Endometrial microvascular endothelial cells (primary cell): ENCODE measurements at regions not wholly inside any gene's neighbourhood (a gene's known extent, or its start where the extent isn't known, plus 50 kb on each side); places are given as distances from the start of the nearest gene placed in this dataset.
"Not testable (repeated sequence)": the region's sequence is repeated elsewhere in the genome, so short reads cannot be mapped to it uniquely, and the experiment has no call there.

Source experiments
- in situ Hi-C: cut with HindIII; loops from 2 replicates; pipeline ENCODE4 v1.10.0; 2017; ENCODE audit warnings: low sequenced_read_pairs, low pct_unique_long_range_greater_than_20kb; ENCODE audit errors: inconsistent ontology term

DNA sequence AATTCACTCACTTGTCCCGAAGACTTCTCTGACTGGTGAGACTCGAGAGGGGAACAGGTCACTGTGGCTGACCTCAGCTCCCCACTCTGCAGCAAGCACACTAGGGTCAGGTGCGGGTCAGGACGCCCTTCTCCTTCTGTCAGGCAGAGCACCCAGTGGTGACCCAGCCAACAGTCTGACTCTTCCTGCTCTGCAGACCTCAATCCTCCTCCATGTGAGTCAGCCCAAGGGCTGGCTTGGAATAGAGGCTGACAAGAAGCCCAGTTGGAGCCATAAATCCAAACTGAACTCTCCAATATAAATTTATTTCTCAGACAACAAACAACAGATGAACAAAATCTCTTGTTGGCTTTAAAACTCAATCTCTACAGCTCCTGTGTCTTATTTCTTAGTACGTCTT is 253.1 kb downstream of the SH3BP4 start:
- in situ Hi-C loops, result no loop called here

DNA sequence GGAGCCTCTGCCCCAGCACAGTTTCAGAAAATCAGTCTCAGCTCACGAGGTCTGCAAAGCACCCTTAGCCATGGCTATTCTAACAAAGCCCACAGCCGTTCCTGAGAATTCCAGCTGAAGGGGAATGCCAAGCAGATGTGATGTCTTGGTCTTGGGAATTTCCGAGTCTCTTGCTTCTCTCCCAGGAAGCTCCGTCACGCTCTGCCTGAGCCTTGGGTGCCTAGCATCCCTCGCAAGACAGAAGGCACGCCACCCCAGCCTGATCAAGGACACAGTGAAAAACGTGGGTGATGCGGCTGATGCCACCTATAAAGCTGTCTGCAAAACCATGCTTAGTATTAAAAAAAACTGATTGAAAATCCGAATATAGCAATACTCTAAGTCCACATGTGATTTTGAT is 254.6 kb downstream of the SH3BP4 start:
- in situ Hi-C loops, result no loop called here

DNA sequence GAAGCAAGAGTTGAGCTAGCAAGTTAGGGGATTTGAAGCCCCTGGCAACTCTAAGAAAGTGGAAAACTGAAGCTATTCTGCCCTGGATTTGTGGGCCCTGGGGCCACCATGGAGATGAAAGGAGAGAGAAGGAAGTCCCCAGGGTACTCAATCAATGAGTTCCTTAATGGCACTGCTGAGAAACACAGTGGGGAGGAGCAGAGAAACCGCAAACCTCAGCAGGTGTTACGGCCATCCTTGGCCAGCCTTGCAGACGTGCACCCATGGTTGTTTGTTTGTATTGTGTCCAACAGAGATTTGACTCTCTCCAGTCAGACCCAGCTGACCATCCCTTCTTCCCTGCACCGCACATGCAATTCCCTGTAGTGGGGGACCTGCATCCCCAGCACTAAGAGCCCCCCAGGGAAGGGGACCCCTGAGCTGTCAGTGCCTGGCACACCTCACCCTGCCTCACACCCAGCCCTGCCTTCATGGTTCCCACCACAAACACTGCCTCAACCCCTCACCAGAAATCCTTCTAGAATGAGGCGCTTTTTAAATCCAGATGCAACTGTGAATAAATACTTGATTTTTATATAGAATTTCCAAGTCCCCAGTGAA is 255.3 kb downstream of the SH3BP4 start:
- in situ Hi-C loops, result no loop called here

DNA sequence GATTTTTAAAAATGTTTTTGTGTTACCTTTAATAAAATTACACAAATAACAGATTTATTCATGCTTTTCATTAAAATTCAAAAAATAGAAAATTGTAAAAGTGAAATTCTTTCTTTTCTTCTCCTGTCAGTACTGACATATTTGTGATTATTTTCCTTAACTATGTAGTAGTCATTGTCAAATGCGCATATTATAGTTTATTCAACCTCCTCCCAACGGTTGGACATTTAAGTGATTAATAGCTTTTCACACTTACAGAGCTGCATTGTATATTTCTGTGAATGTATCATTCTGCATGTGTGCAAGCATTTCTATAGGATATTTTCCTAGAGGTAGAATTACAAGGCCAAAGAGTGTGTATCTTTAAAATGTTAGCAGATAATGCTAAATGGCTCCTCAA is 259.2 kb downstream of the SH3BP4 start:
- in situ Hi-C loops, result no loop called here

DNA sequence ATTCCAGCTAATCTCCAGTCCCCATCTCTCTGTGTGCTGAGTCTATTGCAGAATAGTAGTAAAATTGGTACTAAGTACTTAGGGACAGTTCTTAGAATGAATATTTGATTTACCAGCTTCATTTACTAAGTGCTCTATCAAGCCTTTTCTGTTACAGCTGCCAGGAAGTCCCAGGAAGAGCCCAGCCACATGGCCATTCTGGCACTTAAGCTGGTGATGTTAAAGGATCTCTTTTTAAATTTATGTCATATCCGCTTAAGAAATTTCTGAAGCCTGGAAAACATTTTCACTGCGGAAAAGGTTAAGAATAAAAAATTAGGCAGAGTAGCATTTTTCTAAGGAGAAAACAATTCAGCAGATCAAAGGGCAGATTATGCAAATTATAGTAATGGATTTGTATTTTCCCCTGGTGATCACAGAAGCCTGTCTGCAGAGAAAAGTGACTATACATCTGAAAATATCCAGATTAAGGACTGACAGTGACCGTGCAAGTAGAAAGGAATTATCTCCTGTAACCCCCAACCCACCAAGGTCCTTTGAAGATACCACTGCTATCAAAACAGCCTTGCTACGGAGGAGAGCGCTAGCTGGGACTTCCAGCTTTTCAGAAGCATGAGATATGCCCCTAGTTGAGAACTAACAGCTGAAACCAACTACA is 260.8 kb downstream of the SH3BP4 start:
- in situ Hi-C loops, result no loop called here

DNA sequence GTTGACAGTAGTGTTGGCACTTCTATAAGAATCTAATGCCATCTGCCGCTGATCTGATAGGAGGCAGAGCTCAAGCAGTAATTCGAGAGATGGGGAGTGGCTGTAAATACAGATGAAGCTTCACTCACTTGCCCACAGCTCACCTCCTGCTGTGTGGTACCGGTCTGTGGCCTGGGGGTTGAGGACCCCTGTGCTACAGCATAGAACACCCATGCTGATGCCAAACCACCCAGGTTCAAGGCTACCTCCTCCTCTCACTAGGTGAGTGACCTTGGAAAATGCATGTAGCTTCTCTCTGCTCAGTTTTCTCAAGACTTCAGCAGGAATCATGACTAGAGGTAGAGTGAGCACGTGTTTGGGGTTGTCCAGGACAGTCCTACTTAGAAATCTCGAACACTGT is 263.4 kb downstream of the SH3BP4 start:
- in situ Hi-C loops, result no loop called here

DNA sequence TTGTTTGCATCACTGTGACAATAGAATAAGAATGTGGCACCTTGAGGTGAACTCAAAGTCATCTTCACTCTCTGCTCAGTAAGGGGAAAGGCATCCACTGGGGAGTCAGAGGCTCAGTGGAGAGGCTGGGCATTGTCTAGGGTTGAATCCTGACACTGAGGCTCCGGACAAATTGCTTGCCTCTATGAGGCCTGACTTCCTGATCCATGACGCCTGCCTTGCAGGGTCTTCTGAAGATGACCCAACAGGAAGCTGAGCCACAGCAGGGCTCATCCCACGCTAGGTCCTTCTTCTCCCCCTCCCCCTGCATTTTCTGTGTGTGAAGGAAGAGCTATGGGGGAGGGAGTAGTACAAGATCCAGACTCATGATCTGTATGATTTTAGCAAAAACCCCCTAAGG is 265.1 kb downstream of the SH3BP4 start:
- in situ Hi-C loops, result no loop called here

DNA sequence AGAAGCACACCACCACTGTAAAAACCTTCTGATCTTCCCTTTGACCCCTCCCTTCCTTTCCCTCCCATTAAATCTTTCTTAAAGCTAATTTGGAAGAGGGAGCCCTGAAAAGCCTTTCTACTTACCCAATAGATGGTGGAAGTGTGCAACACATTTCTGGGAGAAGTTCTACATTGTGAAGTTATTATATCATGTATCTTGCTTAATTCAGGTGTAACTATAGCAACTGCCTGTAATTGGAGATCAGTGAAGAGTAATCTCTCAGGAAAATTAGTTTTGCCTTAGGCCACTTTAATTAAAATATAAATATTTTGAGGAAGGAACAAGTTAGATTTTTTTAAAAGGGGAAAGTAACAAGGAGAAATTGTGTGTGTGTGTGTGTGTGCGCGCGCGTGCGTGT is 266.0 kb downstream of the SH3BP4 start:
- in situ Hi-C loops, result no loop called here

DNA sequence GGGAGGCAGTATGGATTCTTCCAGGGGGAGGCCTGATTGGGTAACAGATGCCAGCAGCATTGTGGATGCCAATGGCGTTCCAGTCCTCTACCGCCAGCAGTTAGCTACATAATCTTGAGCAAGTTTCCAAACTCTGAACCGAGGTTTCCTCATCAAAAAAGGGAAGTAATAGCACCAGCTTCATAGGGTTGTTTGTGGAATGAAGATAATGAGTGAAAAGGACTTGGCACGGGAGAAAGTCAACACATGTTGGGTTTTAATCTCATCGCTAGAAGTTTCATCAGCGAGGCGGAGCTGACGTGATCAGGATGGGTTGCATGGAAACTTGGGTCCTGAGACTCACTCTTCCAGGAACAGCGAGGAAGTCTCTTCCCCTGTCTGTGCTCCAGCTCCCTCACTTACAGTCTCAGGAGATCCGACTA is 266.7 kb downstream of the SH3BP4 start:
- in situ Hi-C loops, result no loop called here

DNA sequence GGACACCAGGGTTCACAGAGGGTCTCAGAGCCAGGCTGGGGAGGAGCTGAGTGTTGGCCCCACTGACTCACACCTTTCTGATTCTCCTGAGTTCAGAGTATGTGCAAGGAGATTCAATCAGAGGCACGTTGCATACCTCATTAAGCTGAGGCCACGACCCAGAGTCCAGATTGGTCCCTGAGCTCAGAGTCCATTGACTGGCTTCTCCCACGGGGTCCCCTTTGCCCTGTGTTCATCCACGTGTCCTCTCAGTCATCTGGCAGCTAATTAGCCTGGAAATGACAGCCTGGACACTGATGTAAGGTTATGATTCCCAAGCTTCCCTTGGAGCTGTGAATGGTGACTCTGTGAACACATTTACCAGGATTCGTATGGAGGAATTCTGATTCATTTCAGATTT is 267.2 kb downstream of the SH3BP4 start:
- in situ Hi-C loops, result no loop called here

DNA sequence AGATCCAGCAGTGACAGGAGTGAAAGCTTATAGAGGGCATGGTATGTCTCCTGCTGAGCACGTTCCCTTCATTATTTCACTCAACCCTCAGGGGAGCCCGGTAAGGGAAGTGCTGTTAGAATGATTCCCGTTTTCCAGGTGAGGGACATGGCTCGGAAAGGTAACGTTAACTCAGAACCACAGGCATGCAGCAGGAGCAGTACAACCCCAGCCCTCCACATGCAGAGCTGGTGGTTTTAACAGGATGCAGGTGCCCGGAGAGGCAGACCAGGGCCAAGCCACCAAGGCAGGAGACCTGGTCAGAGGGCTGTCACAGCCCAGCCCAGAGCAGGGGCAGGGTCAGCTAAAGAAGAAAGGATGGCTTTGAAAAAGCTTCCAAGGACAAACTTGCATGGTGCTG is 268.5 kb downstream of the SH3BP4 start:
- in situ Hi-C loops, result no loop called here

DNA sequence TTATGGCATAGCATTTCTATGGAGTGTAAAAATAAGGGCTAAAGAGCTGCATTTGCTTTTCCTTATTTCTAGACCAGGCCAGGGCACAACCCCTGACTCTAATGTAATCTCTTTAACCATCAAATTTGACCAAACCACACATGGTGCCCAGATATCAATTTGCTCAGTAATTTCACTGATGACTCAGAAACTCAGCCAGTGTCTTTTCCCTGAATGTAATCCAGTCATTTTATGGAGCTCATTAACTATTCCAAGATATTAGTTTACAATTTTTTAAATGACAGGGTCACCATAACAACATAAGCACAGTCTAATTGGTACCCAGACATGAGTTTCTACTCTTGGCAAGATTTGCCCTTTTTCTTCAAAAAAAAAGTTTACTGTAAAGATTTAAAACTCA is 270.8 kb upstream of the AGAP1 start:
- in situ Hi-C loops, result no loop called here

DNA sequence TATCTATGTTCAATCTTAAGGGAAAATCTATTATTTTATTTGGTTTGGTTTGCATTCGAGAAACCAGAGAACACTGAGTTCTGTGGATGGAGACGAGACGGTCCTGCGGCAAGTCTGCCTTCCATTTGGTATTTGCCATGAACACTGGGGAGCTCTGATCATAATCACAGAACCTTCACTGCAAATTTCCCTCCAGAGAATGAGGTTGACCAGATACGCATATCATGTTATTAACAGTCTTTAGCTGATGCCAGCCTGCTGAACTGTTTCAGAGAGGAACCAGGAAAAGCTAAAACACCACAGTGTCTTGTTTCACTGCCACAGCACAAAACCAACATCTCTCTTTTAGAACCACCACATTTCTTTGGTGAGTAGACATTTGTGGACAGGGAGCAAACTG is 269.4 kb upstream of the AGAP1 start:
- in situ Hi-C loops, result no loop called here

DNA sequence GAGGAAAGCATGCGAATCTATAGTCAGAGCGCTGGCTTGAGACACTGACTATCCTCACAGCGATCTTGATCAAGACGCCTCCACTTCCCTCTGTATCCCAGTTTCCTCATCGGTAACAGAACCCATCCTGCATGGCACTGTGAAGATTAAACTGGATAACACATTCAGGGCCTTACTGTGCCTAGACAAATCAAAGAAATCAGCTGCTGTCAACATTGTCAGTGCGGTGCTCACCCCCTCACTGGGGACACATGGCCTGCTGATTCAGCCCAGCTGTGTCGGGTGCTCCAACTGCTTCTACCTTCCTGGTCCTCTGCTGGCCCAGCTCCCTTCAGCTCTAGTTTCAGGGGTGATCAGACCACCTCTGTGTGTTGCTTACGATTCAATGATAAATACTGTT is 268.6 kb upstream of the AGAP1 start:
- in situ Hi-C loops, result no loop called here

DNA sequence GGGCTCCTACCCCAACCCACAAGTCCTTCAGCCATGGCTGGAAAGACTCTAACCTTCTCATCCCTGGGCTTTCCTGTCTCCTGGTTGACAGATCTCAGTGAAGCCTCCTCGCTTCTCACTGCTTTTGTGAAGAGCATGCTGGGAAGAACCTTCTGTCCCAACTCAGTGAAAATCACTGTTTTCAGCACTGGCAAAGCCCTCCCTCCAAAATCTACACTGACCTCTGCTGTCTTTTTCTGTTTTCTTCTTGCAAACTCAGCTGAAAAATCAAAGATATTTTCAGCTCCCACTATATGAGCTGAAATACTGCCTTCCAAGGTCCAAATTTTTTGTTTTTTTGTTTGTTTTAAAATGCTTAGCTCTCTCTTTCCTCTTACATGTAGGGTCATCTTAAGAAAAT is 266.3 kb upstream of the AGAP1 start:
- in situ Hi-C loops, result no loop called here

DNA sequence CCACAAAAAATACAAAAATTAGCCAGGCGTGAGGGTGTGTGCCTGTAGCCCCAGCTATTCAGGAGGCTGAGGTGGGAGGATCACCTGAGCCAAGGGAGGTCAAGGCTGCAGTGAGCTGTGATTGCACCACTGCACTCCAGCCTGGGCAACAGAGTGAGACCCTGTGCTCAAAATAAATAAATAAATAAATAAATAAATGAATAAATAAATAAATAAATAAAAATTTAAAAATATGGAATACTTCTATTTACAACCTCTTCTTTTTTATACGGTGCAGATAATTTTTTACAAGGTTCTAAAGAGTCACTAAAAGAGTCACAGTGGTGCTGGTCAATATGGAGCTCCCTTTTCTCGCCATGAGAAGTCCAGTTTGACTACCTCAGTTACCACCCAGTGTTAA is 265.4 kb upstream of the AGAP1 start:
- in situ Hi-C loops, result not testable (repeated sequence)

DNA sequence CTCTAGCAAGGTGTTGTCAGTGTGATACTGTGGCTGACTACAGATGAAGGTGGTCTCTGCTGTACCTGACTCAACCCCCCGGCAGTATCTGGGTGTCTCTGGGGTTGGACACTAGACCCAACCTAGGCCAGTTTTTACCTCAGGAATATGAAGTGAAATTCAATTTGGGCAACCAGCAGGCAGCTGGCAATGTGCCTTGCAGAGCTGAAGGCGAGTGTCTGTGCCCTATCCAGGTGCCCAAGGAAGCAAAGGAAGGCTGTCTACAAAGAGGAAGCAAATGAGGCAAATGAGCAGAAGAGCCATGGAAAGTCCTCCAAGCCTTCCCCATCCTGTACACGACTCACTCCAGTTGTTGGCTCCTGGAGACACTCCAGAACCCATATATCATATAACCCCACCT is 264.6 kb upstream of the AGAP1 start:
- in situ Hi-C loops, result no loop called here

DNA sequence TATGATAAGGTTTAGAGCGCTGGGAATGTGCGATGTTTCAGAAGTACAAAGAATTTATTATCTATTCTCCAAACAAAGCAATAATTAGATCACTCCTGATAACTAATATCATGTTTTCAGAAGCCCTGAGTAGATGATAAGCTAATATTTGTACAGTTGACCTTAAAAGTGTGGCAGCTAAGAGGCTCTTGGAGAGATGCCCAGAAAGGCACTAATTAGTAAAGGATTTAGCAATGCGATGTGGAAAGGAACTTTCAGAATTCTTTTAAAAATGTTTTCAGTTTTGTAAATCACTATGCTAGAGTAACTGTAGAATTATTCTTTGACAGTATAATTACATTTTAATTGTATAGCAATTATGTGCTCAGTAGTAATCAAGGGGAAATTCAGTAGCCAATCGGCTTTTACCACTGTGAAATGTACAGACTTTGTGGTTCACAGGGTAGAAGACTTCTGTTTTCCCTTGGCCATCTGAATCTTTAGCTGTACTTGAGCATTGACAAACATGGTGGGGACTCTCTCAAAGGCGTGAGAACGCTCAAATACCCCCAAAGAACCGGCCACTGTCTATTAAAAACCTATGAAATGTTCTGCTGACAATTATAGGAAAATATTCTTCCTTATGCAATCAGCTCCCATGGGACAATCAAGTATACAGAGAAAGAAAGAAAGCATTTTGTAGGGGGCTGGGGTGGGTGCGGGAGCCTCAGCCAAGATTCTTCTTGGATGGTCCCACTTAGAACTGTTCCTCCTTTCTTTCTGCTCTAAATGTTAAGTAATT is 262.8 kb upstream of the AGAP1 start:
- in situ Hi-C loops, result no loop called here

DNA sequence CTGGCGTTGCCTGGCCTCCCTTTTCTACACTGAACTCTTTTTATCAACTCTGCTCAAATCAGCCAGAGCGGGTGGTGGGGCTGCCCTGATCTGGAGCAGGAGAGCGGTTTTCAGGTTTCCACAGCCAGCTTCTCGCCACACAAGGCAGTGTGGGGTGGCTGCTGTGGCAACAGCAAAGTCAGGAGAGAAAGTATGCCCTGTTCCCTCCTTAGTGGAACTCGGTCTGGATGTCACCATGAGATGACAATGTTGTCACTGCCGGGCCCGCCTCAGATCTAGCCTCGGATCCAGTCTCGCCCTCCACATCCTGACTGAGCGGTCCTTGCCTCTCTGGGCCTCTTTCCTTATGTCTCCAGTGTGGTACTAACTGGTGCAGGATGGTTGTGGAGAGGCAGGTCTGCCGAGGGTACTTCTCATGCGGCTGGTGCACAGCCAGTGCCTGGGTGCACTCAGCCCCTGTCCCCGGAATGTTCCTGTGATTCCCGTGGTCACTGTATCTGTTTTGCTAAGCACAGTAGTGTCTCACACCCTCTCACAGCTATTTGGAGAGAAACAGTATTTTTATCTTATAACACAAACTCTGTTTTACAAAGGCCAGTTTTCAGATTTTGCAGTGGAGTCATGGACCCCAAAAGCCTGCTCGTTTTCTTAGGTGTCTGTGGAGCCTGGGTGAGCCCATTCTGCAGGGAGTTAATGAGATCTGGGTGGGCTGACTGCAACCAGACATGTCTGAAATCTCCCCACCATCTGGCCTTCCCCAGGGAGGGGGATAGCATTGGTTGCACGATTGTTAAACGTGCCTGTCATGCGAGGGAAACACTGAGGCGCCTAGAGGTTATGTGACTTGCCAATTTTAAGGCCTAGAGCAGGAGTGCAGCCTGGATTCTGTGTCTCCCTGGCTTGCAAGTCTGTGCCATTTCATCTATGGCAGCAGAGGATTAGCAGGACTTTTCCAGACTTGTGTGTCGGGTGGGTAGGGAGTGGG is 261.1 kb upstream of the AGAP1 start:
- in situ Hi-C loops, result no loop called here
